ENCODE measurements at regions not wholly inside any gene's neighbourhood (a gene's known extent, or its start where the extent isn't known, plus 50 kb on each side); places are given as distances from the start of the nearest gene placed in this dataset.
A peak's percentile ranks its signal among the peaks of the same experiment; 100 is the strongest.

- no peak overlapping the region for H3K4me3 ChIP-seq (ENCODE audit: low read length)
- H2AK5ac ChIP-seq (ENCODE audit: low read length): no peak overlapping the region
- no peak overlapping the region for H3K9ac ChIP-seq (ENCODE audit: low read length)
- H3K18ac ChIP-seq (ENCODE audit: low read length): no peak overlapping the region
- no peak overlapping the region for H2BK120ac ChIP-seq (ENCODE audit: low read depth, low read length)
- H3K23ac ChIP-seq (ENCODE audit: low read length): no peak overlapping the region
- no peak overlapping the region for H4K5ac ChIP-seq (ENCODE audit: low read length)
- H4K8ac ChIP-seq (ENCODE audit: low read depth, low read length): no peak overlapping the region
- H2BK15ac ChIP-seq (replicated peaks; ENCODE audit: low read depth): no peak overlapping the region
- H3K4ac ChIP-seq (ENCODE audit: low read depth, low read length): no peak overlapping the region
- DNase-seq: no peak
- no CpG with 5 or more reads among the region's 2 CpGs for WGBS (ENCODE audit: extremely low coverage, insufficient coverage, low lambda C conversion rate)
- no peak overlapping the region for H3K27ac ChIP-seq (ENCODE audit: low read depth, low read length)
- no peaks in the 10 kb centered on the region for H3K4me1 ChIP-seq (ENCODE audit: control insufficient read depth, low read depth, low read length)
- H2BK5ac ChIP-seq (ENCODE audit: low read length): no peak overlapping the region
- H3K79me1 ChIP-seq (ENCODE audit: low read length): no peaks in the 10 kb centered on the region
- no peaks in the 10 kb centered on the region for H3K36me3 ChIP-seq (ENCODE audit: control insufficient read depth, insufficient read depth, low read length)
- H3K56ac ChIP-seq (ENCODE audit: low read length): no peak overlapping the region
- H3K79me2 ChIP-seq (ENCODE audit: control insufficient read depth, insufficient read depth, low read length): no peaks in the 10 kb centered on the region
- H3K27me3 ChIP-seq (ENCODE audit: insufficient read depth, low read length, poor library complexity): no peaks in the 10 kb centered on the region
- H3K4me2 ChIP-seq (ENCODE audit: low read length): no peak overlapping the region
Measured at GRCh38 chr3:117893638-117894037, 1141.0 kb downstream of the IGSF11 start.

GRCh38 chr3:117898722-117899522 lies 1135.7 kb downstream of the IGSF11 start:
- Histone ChIP-seq H2AK5ac (ENCODE audit: low read length) (no peak overlapping the region), H3K79me1 (ENCODE audit: low read length) (no peaks in the 10 kb centered on the region), H3K27me3 (ENCODE audit: insufficient read depth, low read length, poor library complexity) (no peaks in the 10 kb centered on the region), H3K4ac (ENCODE audit: low read depth, low read length) (no peak overlapping the region), H3K4me3 (ENCODE audit: low read length) (no peak overlapping the region), H2BK5ac (ENCODE audit: low read length) (no peak overlapping the region), H3K79me2 (ENCODE audit: control insufficient read depth, insufficient read depth, low read length) (no peaks in the 10 kb centered on the region), H3K4me2 (ENCODE audit: low read length) (no peak overlapping the region), H3K4me1 (ENCODE audit: control insufficient read depth, low read depth, low read length) (no peaks in the 10 kb centered on the region), H3K36me3 (ENCODE audit: control insufficient read depth, insufficient read depth, low read length) (no peaks in the 10 kb centered on the region), H3K18ac (ENCODE audit: low read length) (no peak overlapping the region), H3K23ac (ENCODE audit: low read length) (no peak overlapping the region), H3K56ac (ENCODE audit: low read length) (no peak overlapping the region), H4K8ac (ENCODE audit: low read depth, low read length) (no peak overlapping the region), H3K27ac (ENCODE audit: low read depth, low read length) (no peak overlapping the region), H4K5ac (ENCODE audit: low read length) (no peak overlapping the region), H2BK120ac (ENCODE audit: low read depth, low read length) (no peak overlapping the region), H2BK15ac (replicated peaks; ENCODE audit: low read depth) (no peak overlapping the region), H3K9ac (ENCODE audit: low read length) (no peak overlapping the region)
- WGBS (ENCODE audit: extremely low coverage, insufficient coverage, low lambda C conversion rate): no CpG with 5 or more reads among the region's 6 CpGs
- peak; percentile 65 for DNase-seq

- Histone ChIP-seq H4K5ac (ENCODE audit: low read length) (no peak overlapping the region), H3K4me1 (ENCODE audit: control insufficient read depth, low read depth, low read length) (no peaks in the 10 kb centered on the region), H3K4me3 (ENCODE audit: low read length) (no peak overlapping the region), H3K4ac (ENCODE audit: low read depth, low read length) (no peak overlapping the region), H3K23ac (ENCODE audit: low read length) (no peak overlapping the region), H3K27me3 (ENCODE audit: insufficient read depth, low read length, poor library complexity) (no peaks in the 10 kb centered on the region), H2BK120ac (ENCODE audit: low read depth, low read length) (no peak overlapping the region), H3K18ac (ENCODE audit: low read length) (no peak overlapping the region), H2BK5ac (ENCODE audit: low read length) (no peak overlapping the region), H3K36me3 (ENCODE audit: control insufficient read depth, insufficient read depth, low read length) (no peaks in the 10 kb centered on the region), H3K4me2 (ENCODE audit: low read length) (no peak overlapping the region), H3K27ac (ENCODE audit: low read depth, low read length) (no peak overlapping the region), H3K79me1 (ENCODE audit: low read length) (no peaks in the 10 kb centered on the region), H2AK5ac (ENCODE audit: low read length) (no peak overlapping the region), H3K79me2 (ENCODE audit: control insufficient read depth, insufficient read depth, low read length) (no peaks in the 10 kb centered on the region), H3K9ac (ENCODE audit: low read length) (no peak overlapping the region), H2BK15ac (replicated peaks; ENCODE audit: low read depth) (no peak overlapping the region), H3K56ac (ENCODE audit: low read length) (no peak overlapping the region), H4K8ac (ENCODE audit: low read depth, low read length) (no peak overlapping the region)
- DNase-seq: no peak
Measured at GRCh38 chr3:117903226-117903625, 1131.4 kb downstream of the IGSF11 start.

- no peak overlapping the region for H3K4me3 ChIP-seq (ENCODE audit: low read length)
Measured at GRCh38 chr3:117910820-117911521, 1123.7 kb downstream of the IGSF11 start.

GRCh38 chr3:117912352-117912751 lies 1122.3 kb downstream of the IGSF11 start:
- DNase-seq: no peak
- no peak overlapping the region for H3K23ac ChIP-seq (ENCODE audit: low read length)
- no peak overlapping the region for H3K56ac ChIP-seq (ENCODE audit: low read length)
- H3K36me3 ChIP-seq (ENCODE audit: control insufficient read depth, insufficient read depth, low read length): no peaks in the 10 kb centered on the region
- H2BK15ac ChIP-seq (replicated peaks; ENCODE audit: low read depth): no peak overlapping the region
- no peak overlapping the region for H4K8ac ChIP-seq (ENCODE audit: low read depth, low read length)
- no peaks in the 10 kb centered on the region for H3K79me2 ChIP-seq (ENCODE audit: control insufficient read depth, insufficient read depth, low read length)
- no peak overlapping the region for H3K27ac ChIP-seq (ENCODE audit: low read depth, low read length)
- H2BK120ac ChIP-seq (ENCODE audit: low read depth, low read length): no peak overlapping the region
- no peak overlapping the region for H3K4ac ChIP-seq (ENCODE audit: low read depth, low read length)
- no peak overlapping the region for H3K4me3 ChIP-seq (ENCODE audit: low read length)
- H2BK5ac ChIP-seq (ENCODE audit: low read length): no peak overlapping the region
- no peak overlapping the region for H3K9ac ChIP-seq (ENCODE audit: low read length)
- no peak overlapping the region for H3K18ac ChIP-seq (ENCODE audit: low read length)
- no CpG with 5 or more reads among the region's 2 CpGs for WGBS (ENCODE audit: extremely low coverage, insufficient coverage, low lambda C conversion rate)
- H3K4me1 ChIP-seq (ENCODE audit: control insufficient read depth, low read depth, low read length): no peaks in the 10 kb centered on the region
- no peaks in the 10 kb centered on the region for H3K27me3 ChIP-seq (ENCODE audit: insufficient read depth, low read length, poor library complexity)
- no peak overlapping the region for H3K4me2 ChIP-seq (ENCODE audit: low read length)
- no peak overlapping the region for H2AK5ac ChIP-seq (ENCODE audit: low read length)
- H4K5ac ChIP-seq (ENCODE audit: low read length): no peak overlapping the region
- no peaks in the 10 kb centered on the region for H3K79me1 ChIP-seq (ENCODE audit: low read length)

More at GRCh38 chr3:117910820-117911521, 1123.7 kb downstream of the IGSF11 start:
- H3K23ac ChIP-seq (ENCODE audit: low read length): no peak overlapping the region
- no peak overlapping the region for H2BK15ac ChIP-seq (replicated peaks; ENCODE audit: low read depth)
- H3K4me2 ChIP-seq (ENCODE audit: low read length): no peak overlapping the region
- no peaks in the 10 kb centered on the region for H3K79me2 ChIP-seq (ENCODE audit: control insufficient read depth, insufficient read depth, low read length)
- H2BK120ac ChIP-seq (ENCODE audit: low read depth, low read length): no peak overlapping the region
- WGBS (ENCODE audit: extremely low coverage, insufficient coverage, low lambda C conversion rate): no CpG with 5 or more reads among the region's 3 CpGs
- H3K79me1 ChIP-seq (ENCODE audit: low read length): no peaks in the 10 kb centered on the region
- no peak overlapping the region for H2AK5ac ChIP-seq (ENCODE audit: low read length)
- DNase-seq: no peak
- no peaks in the 10 kb centered on the region for H3K4me1 ChIP-seq (ENCODE audit: control insufficient read depth, low read depth, low read length)
- H3K27ac ChIP-seq (ENCODE audit: low read depth, low read length): no peak overlapping the region
- no peaks in the 10 kb centered on the region for H3K27me3 ChIP-seq (ENCODE audit: insufficient read depth, low read length, poor library complexity)
- no peak overlapping the region for H3K56ac ChIP-seq (ENCODE audit: low read length)
- no peak overlapping the region for H3K9ac ChIP-seq (ENCODE audit: low read length)
- no peak overlapping the region for H4K5ac ChIP-seq (ENCODE audit: low read length)
- H3K36me3 ChIP-seq (ENCODE audit: control insufficient read depth, insufficient read depth, low read length): no peaks in the 10 kb centered on the region
- H2BK5ac ChIP-seq (ENCODE audit: low read length): no peak overlapping the region
- no peak overlapping the region for H4K8ac ChIP-seq (ENCODE audit: low read depth, low read length)
- H3K18ac ChIP-seq (ENCODE audit: low read length): no peak overlapping the region
- H3K4ac ChIP-seq (ENCODE audit: low read depth, low read length): no peak overlapping the region

All from mesendoderm (in vitro differentiated cells).